ENCODE measurements at regions not wholly inside any gene's neighbourhood (a gene's known extent, or its start where the extent isn't known, plus 50 kb on each side); places are given as distances from the start of the nearest gene placed in this dataset.

- Histone ChIP-seq H3K4me2 (replicated peaks; ENCODE audit: low read depth, low read length, poor library complexity, severe bottlenecking) (no peak overlapping the region), H3K4me1 (ENCODE audit: control insufficient read depth in 2 of 2, insufficient read depth in 2 of 2, low read length in 2 of 2) (no peaks in the 10 kb centered on the region), H3K4me3 (ENCODE audit: control extremely low read depth in 1 of 5, extremely low read depth in 1 of 5, insufficient read depth in 1 of 5, low read depth in 2 of 5, low read length in 4 of 5) (no peak overlapping the region), H3K79me2 (ENCODE audit: control insufficient read depth, insufficient read depth, low read length) (no peaks in the 10 kb centered on the region), H3K9me3 (ENCODE audit: control extremely low read depth in 1 of 3, control insufficient read depth in 2 of 3, insufficient read depth in 1 of 3, low read length in 2 of 3) (no peaks in the 10 kb centered on the region), H3K36me3 (replicated peaks in 1 of 2; ENCODE audit: control extremely low read depth in 1 of 2, control insufficient read depth in 1 of 2, extremely low read depth in 1 of 2, insufficient read depth in 2 of 2, low read length in 1 of 2) (no peaks in the 10 kb centered on the region), H2AFZ (ENCODE audit: insufficient read depth, low read depth, low read length, poor library complexity, severe bottlenecking) (no peak overlapping the region), H3K9ac (ENCODE audit: low read length) (no peak overlapping the region), H3K27ac (ENCODE audit: low read length in 2 of 2) (no peak overlapping the region), H3K27me3 (replicated peaks in 1 of 4; ENCODE audit: control extremely low read depth in 1 of 4, control insufficient read depth in 3 of 4, insufficient read depth in 4 of 4, low read length in 3 of 4) (no peaks in the 10 kb centered on the region), H4K20me1 (ENCODE audit: control insufficient read depth, insufficient read depth, low read length, poor library complexity, severe bottlenecking) (no peaks in the 10 kb centered on the region)
- Mint-ChIP-seq H3K4me3 (no peak overlapping the region), H3K27ac (no peak overlapping the region), H3K4me1 (no peaks in the 10 kb centered on the region), H3K27me3 (no peaks in the 10 kb centered on the region), H3K9me3 (ENCODE audit: insufficient read depth) (no peaks in the 10 kb centered on the region)
- ChIA-PET CTCF (no interaction called here), POLR2A (no interaction called here)
- no peak for TF ChIP-seq CTCF (IDR thresholded peaks at IDR 0.05)
- no peak for TF ChIP-seq EZH2 (IDR thresholded peaks at IDR 0.05; ENCODE audit: borderline replicate concordance, insufficient read depth, low read depth, low read length, poor library complexity, severe bottlenecking)
- intact Hi-C loops (cut with micrococcal nuclease), result no loop called here
- ATAC-seq (ENCODE audit: low read depth), result no peak
- no peak for DNase-seq
- WGBS (ENCODE audit: insufficient coverage), result no CpG with 5 or more reads among the region's 2 CpGs
Observed at GRCh38 chrX:33906971-33907370, 225.1 kb downstream of the FAM47A start.

- Histone ChIP-seq H3K27ac (ENCODE audit: low read length in 2 of 2) (no peak overlapping the region), H3K36me3 (replicated peaks in 1 of 2; ENCODE audit: control extremely low read depth in 1 of 2, control insufficient read depth in 1 of 2, extremely low read depth in 1 of 2, insufficient read depth in 2 of 2, low read length in 1 of 2) (no peaks in the 10 kb centered on the region), H3K4me1 (ENCODE audit: control insufficient read depth in 2 of 2, insufficient read depth in 2 of 2, low read length in 2 of 2) (no peaks in the 10 kb centered on the region), H3K4me2 (replicated peaks; ENCODE audit: low read depth, low read length, poor library complexity, severe bottlenecking) (no peak overlapping the region), H3K9ac (ENCODE audit: low read length) (no peak overlapping the region), H3K79me2 (ENCODE audit: control insufficient read depth, insufficient read depth, low read length) (no peaks in the 10 kb centered on the region), H3K4me3 (ENCODE audit: control extremely low read depth in 1 of 5, extremely low read depth in 1 of 5, insufficient read depth in 1 of 5, low read depth in 2 of 5, low read length in 4 of 5) (no peak overlapping the region), H3K9me3 (ENCODE audit: control extremely low read depth in 1 of 3, control insufficient read depth in 2 of 3, insufficient read depth in 1 of 3, low read length in 2 of 3) (no peaks in the 10 kb centered on the region), H2AFZ (ENCODE audit: insufficient read depth, low read depth, low read length, poor library complexity, severe bottlenecking) (no peak overlapping the region), H3K27me3 (replicated peaks in 1 of 4; ENCODE audit: control extremely low read depth in 1 of 4, control insufficient read depth in 3 of 4, insufficient read depth in 4 of 4, low read length in 3 of 4) (no peaks in the 10 kb centered on the region), H4K20me1 (ENCODE audit: control insufficient read depth, insufficient read depth, low read length, poor library complexity, severe bottlenecking) (no peaks in the 10 kb centered on the region)
- Mint-ChIP-seq H3K4me3 (no peak overlapping the region), H3K27ac (no peak overlapping the region), H3K4me1 (no peaks in the 10 kb centered on the region), H3K9me3 (ENCODE audit: insufficient read depth) (no peaks in the 10 kb centered on the region), H3K27me3 (no peaks in the 10 kb centered on the region)
- no peak for TF ChIP-seq CTCF (IDR thresholded peaks at IDR 0.05)
- TF ChIP-seq EZH2 (IDR thresholded peaks at IDR 0.05; ENCODE audit: borderline replicate concordance, insufficient read depth, low read depth, low read length, poor library complexity, severe bottlenecking), result no peak
- WGBS (ENCODE audit: insufficient coverage), result 44% methylated on average over 2 of the region's 2 CpGs
- no peak for ATAC-seq (ENCODE audit: low read depth)
- no peak for DNase-seq
- intact Hi-C loops (cut with micrococcal nuclease), result no loop called here
- CTCF ChIA-PET, result no interaction called here
- POLR2A ChIA-PET, result no interaction called here
Observed at GRCh38 chrX:33892670-33893069, 239.4 kb downstream of the FAM47A start.
